Stimulated activated CD8-positive, alpha-beta memory T cell treated with anti-CD3 and anti-CD28 coated beads, Interleukin-7, amount 100 ng/mL, for 24 hours (primary cell): ENCODE measurements at regions not wholly inside any gene's neighbourhood (a gene's known extent, or its start where the extent isn't known, plus 50 kb on each side); places are given as distances from the start of the nearest gene placed in this dataset.

Source experiments
- DNase-seq: peaks from one replicate; pipeline ENCODE4 v3.0.0-alpha.2; 2020; ENCODE audit warnings: low read depth

- DNase-seq = no peak
These were observed 527.7 kb downstream of the TNS1 start for GRCh38 chr2:217475101-217475500.

- DNase-seq = no peak
These were observed 531.5 kb downstream of the TNS1 start for GRCh38 chr2:217471319-217471718.

- no peak for DNase-seq
These were observed 533.5 kb downstream of the TNS1 start for GRCh38 chr2:217469203-217469810.

GRCh38 chr2:217468042-217468830, 534.6 kb downstream of the TNS1 start:
- DNase-seq = no peak

GRCh38 chr2:217467331-217467730, 535.5 kb downstream of the TNS1 start:
- no peak for DNase-seq

- DNase-seq = no peak
These were observed 536.0 kb downstream of the TNS1 start for GRCh38 chr2:217466805-217467204.

- no peak for DNase-seq
These were observed 536.7 kb downstream of the TNS1 start for GRCh38 chr2:217466104-217466503.

GRCh38 chr2:217465100-217465499, 537.7 kb downstream of the TNS1 start:
- no peak for DNase-seq

GRCh38 chr2:217463402-217464075, 539.3 kb downstream of the TNS1 start:
- DNase-seq = no peak

- no peak for DNase-seq
These were observed 540.7 kb downstream of the TNS1 start for GRCh38 chr2:217462121-217462520.

GRCh38 chr2:217461674-217462073, 541.1 kb downstream of the TNS1 start:
- DNase-seq = no peak

- DNase-seq = no peak
These were observed 543.0 kb downstream of the TNS1 start for GRCh38 chr2:217459680-217460405.

GRCh38 chr2:217459016-217459415, 543.8 kb downstream of the TNS1 start:
- no peak for DNase-seq

GRCh38 chr2:217456016-217456415, 546.8 kb downstream of the TNS1 start:
- no peak for DNase-seq

GRCh38 chr2:217452928-217453327, 549.9 kb downstream of the TNS1 start:
- DNase-seq = no peak

- no peak for DNase-seq
These were observed 551.1 kb downstream of the TNS1 start for GRCh38 chr2:217451666-217452065.

- no peak for DNase-seq
These were observed 553.4 kb downstream of the TNS1 start for GRCh38 chr2:217449444-217449843.

- DNase-seq = no peak
These were observed 553.9 kb downstream of the TNS1 start for GRCh38 chr2:217448860-217449259.

- no peak for DNase-seq
These were observed 557.1 kb downstream of the TNS1 start for GRCh38 chr2:217445723-217446122.

- DNase-seq = no peak
These were observed 557.9 kb downstream of the TNS1 start for GRCh38 chr2:217444932-217445331.

GRCh38 chr2:217444509-217444908, 558.3 kb downstream of the TNS1 start:
- no peak for DNase-seq

- no peak for DNase-seq
These were observed 559.2 kb downstream of the TNS1 start for GRCh38 chr2:217443601-217444000.

GRCh38 chr2:217440000-217440399, 562.8 kb downstream of the TNS1 start:
- no peak for DNase-seq
